HCT116 (cell line): ENCODE measurements at regions not wholly inside any gene's neighbourhood (a gene's known extent, or its start where the extent isn't known, plus 50 kb on each side); places are given as distances from the start of the nearest gene placed in this dataset.

Source experiments
- ATAC-seq: fragments of 200-7000 bp; cut with Tn5 transposase; 2 replicates; pipeline ENCODE4 v1.9.1; 2020; ENCODE audit warnings: mild to moderate bottlenecking, moderate library complexity
- BruUV-seq: library from RNA; stranded (reverse); fragments of 400-500 nt; replicated peaks from 2 replicates; lab custom pipeline; 2021; lab: Mats Ljungman, UMichigan
- CTCF ChIA-PET: fragments of 300-600 bp; sonication (Branson Sonifier 250); formaldehyde crosslinking; loops from one replicate; lab custom pipeline; 2021; ENCODE audit warnings: antibody characterized with exemption; lab: Charles Lee
- POLR2A ChIA-PET: fragments of 300-600, 350-600 bp; sonication (Branson Sonifier 250); formaldehyde crosslinking; loops from one replicate; lab custom pipeline; 2021; ENCODE audit warnings: antibody characterized with exemption; lab: Charles Lee
- RAD21 ChIA-PET, 2 experiments: fragments of 300-600 bp; sonication (Branson Sonifier 250); formaldehyde crosslinking; loops; one replicate each; lab custom pipeline; 2023; ENCODE audit warnings: low total read pairs in 2 of 2; ENCODE audit not compliant: uncharacterized antibody in 2 of 2, unreplicated experiment in 2 of 2, low non-redundant PET in 1 of 2; lab: Charles Lee
- DNase-seq: peaks from one replicate; pipeline ENCODE4 v3.0.0-alpha.2; 2010; ENCODE audit warnings: low read depth, low spot score
- H2AFZ ChIP-seq: fragments of 200-600 bp; shearing (Covaris generic), sonication (generic); 2 replicates; pipeline ENCODE4 v1.6.1; 2017; ENCODE audit warnings: low read depth, mixed run types, mixed read lengths, antibody characterized with exemption, low read length; ENCODE audit not compliant: poor library complexity, severe bottlenecking
- H3K27ac ChIP-seq: 2 replicates; pipeline ENCODE4 v1.5.1; 2012; ENCODE audit warnings: low read depth, low read length
- H3K27me3 ChIP-seq: fragments of 200-600 bp; sonication (generic); 2 replicates; pipeline ENCODE4 v1.6.1; 2016; ENCODE audit warnings: mixed run types, low read length, mixed read lengths; ENCODE audit not compliant: insufficient read depth
- H3K36me3 ChIP-seq, 2 experiments: fragments of 200-500 bp in 1 of 2; fragments of 200-600 bp in 1 of 2; sonication (Bioruptor generic) in 1 of 2; sonication (generic) in 1 of 2; 2 replicates each; pipeline versions ENCODE4 v1.5.1 to v1.6.1; 2014 to 2016; ENCODE audit warnings: low read length in 2 of 2, inconsistent platforms in 1 of 2, mixed read lengths in 1 of 2, mixed run types in 1 of 2; ENCODE audit not compliant: insufficient read depth in 2 of 2, control insufficient read depth in 1 of 2
- H3K4me1 ChIP-seq, 2 experiments: fragments of 200-600 bp in 1 of 2; sonication (generic) in 1 of 2; 2 replicates each; pipeline versions ENCODE4 v1.5.1 to v1.6.1; 2012 to 2017; ENCODE audit warnings: low read length in 2 of 2, inconsistent platforms in 1 of 2, mild to moderate bottlenecking in 1 of 2, mixed read lengths in 1 of 2, mixed run types in 1 of 2, moderate library complexity in 1 of 2; ENCODE audit not compliant: insufficient read depth in 2 of 2, control insufficient read depth in 1 of 2
- H3K4me2 ChIP-seq: fragments of 200-600 bp; sonication (generic); 2 replicates; pipeline ENCODE4 v1.6.1; 2017; ENCODE audit warnings: mixed run types, low read length, mixed read lengths
- H3K4me3 ChIP-seq, 2 experiments: fragments of 200-600 bp in 1 of 2; sonication (generic) in 1 of 2; replicated peaks in 1 of 2; 2 replicates each; pipeline ENCODE4 v1.5.1; 2011 to 2016; ENCODE audit warnings: low read length in 2 of 2, control low read depth in 1 of 2, low read depth in 1 of 2, mild to moderate bottlenecking in 1 of 2, mixed read lengths in 1 of 2, mixed run types in 1 of 2
- H3K79me2 ChIP-seq: fragments of 200-600 bp; sonication (generic); 2 replicates; pipeline ENCODE4 v1.6.1; 2017; ENCODE audit warnings: mild to moderate bottlenecking, mixed run types, low read length, moderate library complexity, mixed read lengths; ENCODE audit not compliant: insufficient read depth
- H3K9ac ChIP-seq: fragments of 200-600 bp; sonication (generic); 2 replicates; pipeline ENCODE4 v1.6.1; 2016; ENCODE audit warnings: low read length, mixed read lengths
- H3K9me2 ChIP-seq: fragments of 200-600 bp; sonication (generic), shearing (Covaris generic); 2 replicates; pipeline ENCODE4 v1.6.1; 2017; ENCODE audit warnings: mixed run types, mild to moderate bottlenecking, moderate library complexity; ENCODE audit not compliant: insufficient read depth
- H3K9me3 ChIP-seq, 2 experiments: fragments of 200-500 bp in 1 of 2; fragments of 200-600 bp in 1 of 2; sonication (Bioruptor generic) in 1 of 2; sonication (generic) in 1 of 2; 2 replicates each; pipeline ENCODE4 v1.6.1; 2014 to 2017; ENCODE audit warnings: low read length in 2 of 2, mixed read lengths in 2 of 2, inconsistent platforms in 1 of 2, low read depth in 1 of 2, mild to moderate bottlenecking in 1 of 2, mixed run types in 1 of 2, moderate library complexity in 1 of 2; ENCODE audit not compliant: control insufficient read depth in 1 of 2, insufficient read depth in 1 of 2
- H4K20me1 ChIP-seq: fragments of 200-600 bp; sonication (generic), shearing (Covaris generic); 2 replicates; pipeline ENCODE4 v1.6.1; 2017; ENCODE audit warnings: mixed run types, mild to moderate bottlenecking, moderate library complexity; ENCODE audit not compliant: insufficient read depth
- POLR2AphosphoS5 ChIP-seq: IDR thresholded peaks from 2 replicates; pipeline ENCODE4 v1.6.1; 2011; ENCODE audit warnings: mild to moderate bottlenecking, low read depth, low read length, moderate library complexity
- TCF7L2 ChIP-seq: IDR thresholded peaks from 2 replicates; pipeline ENCODE4 v1.7.0; 2011; ENCODE audit warnings: borderline replicate concordance, inconsistent platforms; ENCODE audit not compliant: insufficient read depth, insufficient read length; ENCODE audit errors: extremely low read depth
- intact Hi-C: fragments of 100-400 bp; cut with micrococcal nuclease; formaldehyde crosslinking; loops from 2 replicates; pipeline ENCODE4 v1.10.0; 2022
- TF ChIP-seq, protein P1 (sequence below): IDR thresholded peaks from 2 replicates; pipeline ENCODE4 v1.6.1; 2012
- TF ChIP-seq, protein P2 (sequence below), 3 experiments: fragments of 200-600 bp in 1 of 3; sonication (generic) in 1 of 3; IDR thresholded peaks in 2 of 3; conservative IDR thresholded peaks in 1 of 3; 2 replicates each; pipeline ENCODE4 v1.5.1; 2012 to 2017; ENCODE audit warnings: low read depth in 2 of 3, low read length in 2 of 3, antibody characterized with exemption in 1 of 3, borderline replicate concordance in 1 of 3, control low read depth in 1 of 3, mild to moderate bottlenecking in 1 of 3, mixed read lengths in 1 of 3, mixed run types in 1 of 3, moderate library complexity in 1 of 3; ENCODE audit not compliant: insufficient read depth in 1 of 3

DNA sequence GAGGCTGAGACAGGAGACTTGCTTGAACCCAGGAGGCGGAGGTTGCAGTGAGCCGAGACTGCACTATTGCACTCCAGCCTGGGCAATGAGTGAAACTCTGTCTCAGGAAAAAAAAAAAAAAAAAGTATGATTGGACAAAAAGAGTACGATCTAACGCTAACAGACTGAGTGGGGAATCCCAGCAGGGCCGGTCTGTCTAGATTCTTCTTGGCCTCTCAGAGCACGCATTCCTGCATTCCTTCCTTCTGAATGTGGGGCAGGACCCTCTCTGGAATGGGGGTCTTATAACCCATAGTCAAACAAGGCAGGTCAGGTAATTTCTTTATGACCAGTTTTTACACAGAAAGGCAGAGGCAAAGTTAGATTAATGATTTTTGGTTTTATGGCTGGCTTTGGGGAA, 92.0 kb upstream of the PPM1J start:
- Histone ChIP-seq H3K9ac (no peak overlapping the region), H3K4me3 (no peak overlapping the region), H3K4me1 (peaks cover 0 to 4% of the 10 kb centered on the region in 2 experiments; a peak in 1 of 4 replicates), H3K79me2 (no peaks in the 10 kb centered on the region), H3K9me2 (no peaks in the 10 kb centered on the region), H3K27ac (no peak overlapping the region), H3K9me3 (no peaks in the 10 kb centered on the region), H4K20me1 (no peaks in the 10 kb centered on the region), H3K27me3 (no peaks in the 10 kb centered on the region), H3K4me2 (no peak overlapping the region), H3K36me3 (no peaks in the 10 kb centered on the region), H2AFZ (no peak overlapping the region)
- no peak for DNase-seq
- ChIA-PET RAD21 (no interaction called here), CTCF (interaction anchor here (3.7 to 5.4 kb wide), 2 partner anchors 91 to 266 kb away, joined by 17 to 114 read pairs; partner anchors contain the start of genes LRIG2 and PPM1J), POLR2A (no interaction called here)
- intact Hi-C loops = loop anchor here (5.0 to 10.0 kb wide), 2 partner anchors 150 to 268 kb away; partner anchors contain the start of genes LRIG2 and SLC16A1
- TF ChIP-seq, protein P1, sequence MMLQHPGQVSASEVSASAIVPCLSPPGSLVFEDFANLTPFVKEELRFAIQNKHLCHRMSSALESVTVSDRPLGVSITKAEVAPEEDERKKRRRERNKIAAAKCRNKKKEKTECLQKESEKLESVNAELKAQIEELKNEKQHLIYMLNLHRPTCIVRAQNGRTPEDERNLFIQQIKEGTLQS = no peak
- TF ChIP-seq POLR2AphosphoS5 = no peak
- TF ChIP-seq, protein P2, sequence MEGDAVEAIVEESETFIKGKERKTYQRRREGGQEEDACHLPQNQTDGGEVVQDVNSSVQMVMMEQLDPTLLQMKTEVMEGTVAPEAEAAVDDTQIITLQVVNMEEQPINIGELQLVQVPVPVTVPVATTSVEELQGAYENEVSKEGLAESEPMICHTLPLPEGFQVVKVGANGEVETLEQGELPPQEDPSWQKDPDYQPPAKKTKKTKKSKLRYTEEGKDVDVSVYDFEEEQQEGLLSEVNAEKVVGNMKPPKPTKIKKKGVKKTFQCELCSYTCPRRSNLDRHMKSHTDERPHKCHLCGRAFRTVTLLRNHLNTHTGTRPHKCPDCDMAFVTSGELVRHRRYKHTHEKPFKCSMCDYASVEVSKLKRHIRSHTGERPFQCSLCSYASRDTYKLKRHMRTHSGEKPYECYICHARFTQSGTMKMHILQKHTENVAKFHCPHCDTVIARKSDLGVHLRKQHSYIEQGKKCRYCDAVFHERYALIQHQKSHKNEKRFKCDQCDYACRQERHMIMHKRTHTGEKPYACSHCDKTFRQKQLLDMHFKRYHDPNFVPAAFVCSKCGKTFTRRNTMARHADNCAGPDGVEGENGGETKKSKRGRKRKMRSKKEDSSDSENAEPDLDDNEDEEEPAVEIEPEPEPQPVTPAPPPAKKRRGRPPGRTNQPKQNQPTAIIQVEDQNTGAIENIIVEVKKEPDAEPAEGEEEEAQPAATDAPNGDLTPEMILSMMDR (IDR thresholded peaks at IDR 0.05 in 2 of 3, conservative IDR thresholded peaks at IDR 0.05 in 1 of 3; ENCODE audit: borderline replicate concordance in 1 of 3, insufficient read depth in 1 of 3, low read depth in 2 of 3, low read length in 2 of 3) = no peak
- no peak for ATAC-seq
- BruUV-seq = no TSS peak

DNA sequence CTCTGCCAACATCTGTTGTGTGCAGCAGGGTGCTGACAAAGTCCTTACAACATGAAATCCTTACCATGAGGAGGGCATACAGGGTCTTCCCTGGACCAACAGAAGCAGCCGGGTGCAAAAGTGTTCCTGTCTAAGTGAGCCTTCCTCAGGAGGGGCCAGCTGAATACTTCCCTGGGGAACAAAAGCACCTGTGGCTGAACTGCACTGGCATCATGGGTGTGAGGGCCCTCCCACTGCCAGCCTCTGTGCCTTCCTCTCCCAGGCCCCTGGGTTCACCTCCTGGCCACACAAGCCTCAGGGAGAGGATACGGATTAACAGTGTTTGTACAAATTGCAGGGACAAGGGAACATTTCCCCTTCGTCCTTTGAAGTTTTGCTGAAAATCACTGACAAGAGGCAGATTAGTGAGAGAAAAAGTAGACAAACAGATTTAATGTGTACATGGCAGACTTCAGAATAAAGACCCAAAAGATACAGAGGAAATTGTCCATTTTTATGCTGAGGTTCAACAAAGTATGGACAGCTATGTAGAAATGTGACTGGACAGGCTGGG, 91.0 kb upstream of the PPM1J start:
- ChIA-PET POLR2A (interaction anchor here (0.7 kb wide), 1 partner anchor 101 kb away, joined by 3 read pairs; no protein-coding TSS in a partner anchor), CTCF (interaction anchor here (0.7 to 5.4 kb wide), 5 partner anchors 17 to 267 kb away, joined by 3 to 114 read pairs (median 17); partner anchors contain the start of genes LRIG2 and PPM1J), RAD21 (no interaction called here)
- H4K20me1 ChIP-seq = no peaks in the 10 kb centered on the region
- H3K27ac ChIP-seq = no peak overlapping the region
- H3K9ac ChIP-seq = no peak overlapping the region
- intact Hi-C loops = loop anchor here (5.0 to 10.0 kb wide), 2 partner anchors 151 to 269 kb away; partner anchors contain the start of genes LRIG2 and SLC16A1
- no peak overlapping the region for H3K4me3 ChIP-seq
- no peaks in the 10 kb centered on the region for H3K36me3 ChIP-seq
- no peak for ATAC-seq
- TF ChIP-seq TCF7L2 = no peak
- DNase-seq = no peak
- no peak overlapping the region for H2AFZ ChIP-seq
- H3K9me3 ChIP-seq = no peaks in the 10 kb centered on the region
- no peaks in the 10 kb centered on the region for H3K27me3 ChIP-seq
- no peaks in the 10 kb centered on the region for H3K9me2 ChIP-seq
- no TSS peak for BruUV-seq
- peaks cover 0 to 4% of the 10 kb centered on the region in 2 experiments; a peak in 1 of 4 replicates for H3K4me1 ChIP-seq
- H3K79me2 ChIP-seq = no peaks in the 10 kb centered on the region
- no peak overlapping the region for H3K4me2 ChIP-seq
